H9 (cell line): ENCODE measurements at regions not wholly inside any gene's neighbourhood (a gene's known extent, or its start where the extent isn't known, plus 50 kb on each side); places are given as distances from the start of the nearest gene placed in this dataset.

Experiments
- DNase-seq: peaks from one replicate; pipeline ENCODE4 v3.0.0-alpha.2; 2017
- H2AFZ ChIP-seq: one replicate; pipeline ENCODE4 v1.6.1; 2013; ENCODE audit warnings: mild to moderate bottlenecking, low read length, control low read depth, moderate library complexity
- H2AK5ac ChIP-seq: 2 replicates; pipeline ENCODE4 v1.6.1; 2013; ENCODE audit warnings: low read length, control low read depth, mixed read lengths; ENCODE audit not compliant: insufficient read length
- H2BK120ac ChIP-seq: one replicate; pipeline ENCODE4 v1.6.1; 2013; ENCODE audit warnings: low read depth, mild to moderate bottlenecking, low read length, control low read depth, inconsistent platforms; ENCODE audit not compliant: poor library complexity, severe bottlenecking
- H2BK12ac ChIP-seq: 2 replicates; pipeline ENCODE4 v1.6.1; 2013; ENCODE audit warnings: low read length, control low read depth, mixed read lengths, low read depth; ENCODE audit not compliant: insufficient read length
- H2BK15ac ChIP-seq: 2 replicates; pipeline ENCODE4 v1.6.1; 2013; ENCODE audit warnings: low read depth, low read length, control low read depth
- H2BK20ac ChIP-seq: one replicate; pipeline ENCODE4 v1.6.1; 2013; ENCODE audit warnings: low read depth, mild to moderate bottlenecking, low read length, control low read depth, inconsistent platforms; ENCODE audit not compliant: poor library complexity, severe bottlenecking
- H2BK5ac ChIP-seq: 2 replicates; pipeline ENCODE4 v1.6.1; 2013; ENCODE audit warnings: low read length, control low read depth, mixed read lengths; ENCODE audit not compliant: insufficient read length
- H3K14ac ChIP-seq: 2 replicates; pipeline ENCODE4 v1.6.1; 2013; ENCODE audit warnings: low read length, control low read depth; ENCODE audit not compliant: insufficient read depth
- H3K18ac ChIP-seq: 2 replicates; pipeline ENCODE4 v1.6.1; 2013; ENCODE audit warnings: low read depth, mild to moderate bottlenecking, mixed read lengths, low read length, control low read depth; ENCODE audit not compliant: insufficient read length
- H3K23ac ChIP-seq: 2 replicates; pipeline ENCODE4 v1.6.1; 2013; ENCODE audit warnings: low read length, control low read depth, mixed read lengths, low read depth; ENCODE audit not compliant: insufficient read length
- H3K23me2 ChIP-seq: 2 replicates; pipeline ENCODE4 v1.6.1; 2013; ENCODE audit warnings: low read depth, mild to moderate bottlenecking, mixed read lengths, low read length, control low read depth; ENCODE audit not compliant: insufficient read length, poor library complexity, severe bottlenecking
- H3K27ac ChIP-seq: 2 replicates; pipeline ENCODE4 v1.5.1; 2013; ENCODE audit warnings: low read length, control low read depth, mixed read lengths, low read depth; ENCODE audit not compliant: insufficient read length
- H3K27me3 ChIP-seq: 2 replicates; pipeline ENCODE4 v1.6.1; 2013; ENCODE audit warnings: low read length, control low read depth, inconsistent platforms; ENCODE audit not compliant: insufficient read depth
- H3K4ac ChIP-seq: 2 replicates; pipeline ENCODE4 v1.6.1; 2013; ENCODE audit warnings: low read depth, mild to moderate bottlenecking, control low read depth, inconsistent platforms, low read length, moderate library complexity
- H3K4me1 ChIP-seq: 2 replicates; pipeline ENCODE4 v1.6.1; 2013; ENCODE audit warnings: low read length, control low read depth, inconsistent platforms; ENCODE audit not compliant: insufficient read depth
- H3K4me2 ChIP-seq: 2 replicates; pipeline ENCODE4 v1.6.1; 2013; ENCODE audit warnings: low read length, control low read depth, mixed read lengths; ENCODE audit not compliant: insufficient read length, insufficient read depth
- H3K56ac ChIP-seq: 2 replicates; pipeline ENCODE4 v1.6.1; 2013; ENCODE audit warnings: low read depth, mild to moderate bottlenecking, mixed read lengths, low read length, control low read depth; ENCODE audit not compliant: insufficient read length
- H3K79me1 ChIP-seq: 2 replicates; pipeline ENCODE4 v1.6.1; 2013; ENCODE audit warnings: low read depth, mild to moderate bottlenecking, moderate library complexity, low read length, control low read depth, inconsistent platforms; ENCODE audit not compliant: insufficient read depth, poor library complexity, severe bottlenecking
- H3K79me2 ChIP-seq: 2 replicates; pipeline ENCODE4 v1.6.1; 2013; ENCODE audit warnings: low read length, control low read depth, inconsistent platforms; ENCODE audit not compliant: insufficient read depth
- H3K9ac ChIP-seq: 2 replicates; pipeline ENCODE4 v1.6.1; 2013; ENCODE audit warnings: low read length, control low read depth, mixed read lengths; ENCODE audit not compliant: insufficient read length; ENCODE audit errors: extremely low read depth
- H3K9me3 ChIP-seq: one replicate; pipeline ENCODE4 v1.6.1; 2013; ENCODE audit warnings: low read depth, low read length, inconsistent platforms; ENCODE audit not compliant: control insufficient read depth
- H3T11ph ChIP-seq: one replicate; pipeline ENCODE4 v1.6.1; 2013; ENCODE audit warnings: mild to moderate bottlenecking, low read length, control low read depth, inconsistent platforms
- H4K20me1 ChIP-seq: one replicate; pipeline ENCODE4 v1.6.1; 2013; ENCODE audit not compliant: control insufficient read depth, insufficient read length, insufficient read depth
- H4K5ac ChIP-seq: 2 replicates; pipeline ENCODE4 v1.6.1; 2013; ENCODE audit warnings: low read depth, mild to moderate bottlenecking, mixed read lengths, low read length, control low read depth; ENCODE audit not compliant: insufficient read length
- H4K8ac ChIP-seq: replicated peaks from 2 replicates; pipeline ENCODE4 v1.6.1; 2013; ENCODE audit warnings: low read length, control low read depth, mixed read lengths, low read depth; ENCODE audit not compliant: insufficient read length
- H4K91ac ChIP-seq: 2 replicates; pipeline ENCODE4 v1.6.1; 2013; ENCODE audit warnings: low read depth, mild to moderate bottlenecking, moderate library complexity, mixed read lengths, low read length, control low read depth; ENCODE audit not compliant: insufficient read length
- H3K27ac Mint-ChIP-seq, 3 experiments: 2 replicates in 2 of 3; 3 replicates in 1 of 3; pipeline ENCODE4 v1.8.0; 2020 to 2021; ENCODE audit warnings: mixed read lengths in 3 of 3, mild to moderate bottlenecking in 1 of 3, moderate library complexity in 1 of 3
- H3K27me3 Mint-ChIP-seq: 2 replicates; pipeline ENCODE4 v1.8.0; 2021; ENCODE audit warnings: low read depth, mild to moderate bottlenecking, moderate library complexity, mixed read lengths
- H3K36me3 Mint-ChIP-seq, 3 experiments: 2 replicates in 2 of 3; 3 replicates in 1 of 3; pipeline ENCODE4 v1.8.0; 2020 to 2021; ENCODE audit warnings: low read depth in 3 of 3, mixed read lengths in 3 of 3; ENCODE audit not compliant: insufficient read depth in 1 of 3
- H3K4me1 Mint-ChIP-seq, 2 experiments: 2 replicates each; pipeline ENCODE4 v1.8.0; 2020; ENCODE audit warnings: mixed read lengths in 2 of 2
- H3K4me3 Mint-ChIP-seq, 2 experiments: 2 replicates in 1 of 2; 3 replicates in 1 of 2; pipeline ENCODE4 v1.8.0; 2020 to 2021; ENCODE audit warnings: mild to moderate bottlenecking in 2 of 2, mixed read lengths in 2 of 2, moderate library complexity in 1 of 2
- H3K9me3 Mint-ChIP-seq, 2 experiments: 2 replicates in 1 of 2; 3 replicates in 1 of 2; pipeline ENCODE4 v1.8.0; 2020; ENCODE audit warnings: mild to moderate bottlenecking in 2 of 2, mixed read lengths in 2 of 2, moderate library complexity in 1 of 2
- CTCF ChIP-seq: fragments of 200-600 bp; sonication (generic); conservative IDR thresholded peaks from 3 replicates; pipeline ENCODE4 v1.8.0; 2021; ENCODE audit warnings: antibody characterized with exemption, mild to moderate bottlenecking
- WGBS: extraction: QIAGEN DNeasy Blood & Tissue Kit; methylation state at CpG from one replicate; pipeline ENCODE4 v1.1.7; 2013; ENCODE audit warnings: missing lambda C conversion rate, low lambda C conversion rate, mixed read lengths; ENCODE audit not compliant: insufficient read length; ENCODE audit errors: extremely low coverage; 5-methylcytosine and 5-hydroxymethylcytosine counted together

GRCh38 chr7:67554986-67555385 lies 558.4 kb downstream of the TYW1 start:
- Histone ChIP-seq H3K9ac (no peak overlapping the region), H3K27me3 (no peaks in the 10 kb centered on the region), H4K5ac (no peak overlapping the region), H3K79me2 (no peaks in the 10 kb centered on the region), H3K23me2 (no peaks in the 10 kb centered on the region), H2BK12ac (no peak overlapping the region), H3K23ac (no peak overlapping the region), H3K79me1 (no peaks in the 10 kb centered on the region), H2BK20ac (no peak overlapping the region), H4K91ac (no peak overlapping the region), H3K4me1 (no peaks in the 10 kb centered on the region), H2BK120ac (no peak overlapping the region), H2AFZ (no peak overlapping the region), H2AK5ac (no peak overlapping the region), H3K18ac (no peak overlapping the region), H4K8ac (no peak overlapping the region), H3T11ph (no peak overlapping the region), H2BK5ac (no peak overlapping the region), H2BK15ac (no peak overlapping the region), H3K27ac (no peak overlapping the region), H3K14ac (no peak overlapping the region), H4K20me1 (no peaks in the 10 kb centered on the region), H3K4ac (no peak overlapping the region), H3K9me3 (no peaks in the 10 kb centered on the region), H3K4me2 (no peak overlapping the region), H3K56ac (no peak overlapping the region)
- no peak overlapping the region for H3K4me3 Mint-ChIP-seq
- no peaks in the 10 kb centered on the region for H3K4me1 Mint-ChIP-seq
- no peak for DNase-seq
- peaks cover 18% of the 10 kb centered on the region for H3K27me3 Mint-ChIP-seq
- H3K9me3 Mint-ChIP-seq: peaks cover 9 to 12% of the 10 kb centered on the region in 2 experiments; a peak in 4 of 5 replicates
- no peak for TF ChIP-seq CTCF
- H3K27ac Mint-ChIP-seq: no peak overlapping the region
- WGBS: no CpG with 5 or more reads among the region's 6 CpGs
- no peaks in the 10 kb centered on the region for H3K36me3 Mint-ChIP-seq
